Adrenal gland (tissue), 9 donors: ENCODE measurements at regions not wholly inside any gene's neighbourhood (a gene's known extent, or its start where the extent isn't known, plus 50 kb on each side); places are given as distances from the start of the nearest gene placed in this dataset.

Source experiments
- DNase-seq, 7 donors: peaks; one replicate each; pipeline ENCODE4 v3.0.0-alpha.2; 2019 to 2020
- H3K27ac ChIP-seq, 5 donors: fragments of 200-600 bp; sonication (generic) in 4 of 5; 1 replicate in 3 of 5; 2 replicates in 2 of 5; pipeline versions ENCODE4 v1.5.1 to v1.8.0; 2016 to 2020; ENCODE audit warnings: mild to moderate bottlenecking in 1 of 5
- H3K27me3 ChIP-seq: fragments of 200-600 bp; 2 replicates; pipeline ENCODE4 v1.8.0; 2021
- H3K36me3 ChIP-seq, 2 donors: fragments of 200-600 bp; replicated peaks in 1 of 2; 1 replicate in 1 of 2; 2 replicates in 1 of 2; pipeline versions ENCODE4 v1.5.1 to v1.8.0; 2018 to 2022
- H3K4me1 ChIP-seq, 2 donors: fragments of 200-600 bp; replicated peaks in 1 of 2; 1 replicate in 1 of 2; 2 replicates in 1 of 2; pipeline versions ENCODE4 v1.5.1 to v1.8.0; 2018 to 2021
- H3K4me3 ChIP-seq, 4 donors: fragments of 200-600 bp; sonication (generic) in 3 of 4; one replicate each; pipeline ENCODE4 v1.5.1; 2016 to 2018
- H3K9me3 ChIP-seq, 3 donors: fragments of 200-600 bp; sonication (generic) in 1 of 3; replicated peaks in 1 of 3; 1 replicate in 2 of 3; 2 replicates in 1 of 3; pipeline versions ENCODE4 v1.5.1 to v1.8.0; 2016 to 2021
- POLR2A ChIP-seq, 2 donors: fragments of 450-650 bp; IDR thresholded peaks; one replicate each; pipeline ENCODE4 v1.6.1; 2017; ENCODE audit warnings: antibody characterized with exemption in 2 of 2, mild to moderate bottlenecking in 2 of 2, moderate library complexity in 1 of 2
- WGBS, 4 donors: extraction: QIAGEN DNeasy Blood & Tissue Kit in 2 of 4; methylation state at CpG; one replicate each; pipeline versions ENCODE4 v1.1.5 to v1.1.7; 2013 to 2017; 5-methylcytosine and 5-hydroxymethylcytosine counted together
- intact Hi-C, 2 donors: fragments of 100-400 bp; cut with DNase I; formaldehyde crosslinking; loops; one replicate each; pipeline versions ENCODE4 v1.14.1 to v1.15.0; 2022 to 2023
- TF ChIP-seq, protein P1 (sequence below), 6 experiments: fragments of 450-650 bp in 4 of 6; fragments of 200-600 bp in 2 of 6; sonication (generic) in 1 of 6; IDR thresholded peaks; 1 replicate in 5 of 6; 2 replicates in 1 of 6; pipeline versions ENCODE4 v1.5.1 to v1.8.0; 2016 to 2021; ENCODE audit warnings: antibody characterized with exemption in 6 of 6, mild to moderate bottlenecking in 2 of 6, moderate library complexity in 1 of 6
- donor health status: healthy with polysubstance abuse.
- donor health status: Bipolar disorder and iron deficiency.
- donor health status: DM: yes; HTN: yes; CAD: no.
- donor health status: DM: no; HTN: no; CAD: no.
- donor health status: DM: no; HTN: no; CAD: no.

DNA sequence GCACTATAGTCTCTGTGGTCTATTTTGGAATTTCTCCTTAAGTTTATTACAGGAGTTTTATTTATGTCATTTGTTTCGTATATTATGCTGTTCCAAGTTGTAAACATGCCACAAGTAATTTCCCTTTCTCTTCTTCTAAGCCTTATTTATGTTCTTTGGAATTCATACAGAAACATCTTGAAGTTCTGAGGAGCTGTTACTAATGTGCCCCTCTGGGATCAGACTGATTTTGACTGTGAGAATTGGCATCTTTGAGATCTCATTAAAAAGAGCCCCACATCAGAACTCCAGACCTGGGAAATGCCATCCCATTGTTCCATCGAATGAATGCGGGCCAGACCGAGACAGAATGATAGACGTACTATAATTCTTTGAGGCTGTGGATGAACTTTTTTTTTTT is 138.8 kb upstream of the CD180 start:
- no peaks in the 10 kb centered on the region for H3K4me1 ChIP-seq
- DNase-seq: no peak
- H3K9me3 ChIP-seq: no peaks in the 10 kb centered on the region
- intact Hi-C loops: no loop called here
- no peak overlapping the region for H3K4me3 ChIP-seq
- no peak for TF ChIP-seq POLR2A (IDR thresholded peaks at IDR 0.05)
- TF ChIP-seq, protein P1, sequence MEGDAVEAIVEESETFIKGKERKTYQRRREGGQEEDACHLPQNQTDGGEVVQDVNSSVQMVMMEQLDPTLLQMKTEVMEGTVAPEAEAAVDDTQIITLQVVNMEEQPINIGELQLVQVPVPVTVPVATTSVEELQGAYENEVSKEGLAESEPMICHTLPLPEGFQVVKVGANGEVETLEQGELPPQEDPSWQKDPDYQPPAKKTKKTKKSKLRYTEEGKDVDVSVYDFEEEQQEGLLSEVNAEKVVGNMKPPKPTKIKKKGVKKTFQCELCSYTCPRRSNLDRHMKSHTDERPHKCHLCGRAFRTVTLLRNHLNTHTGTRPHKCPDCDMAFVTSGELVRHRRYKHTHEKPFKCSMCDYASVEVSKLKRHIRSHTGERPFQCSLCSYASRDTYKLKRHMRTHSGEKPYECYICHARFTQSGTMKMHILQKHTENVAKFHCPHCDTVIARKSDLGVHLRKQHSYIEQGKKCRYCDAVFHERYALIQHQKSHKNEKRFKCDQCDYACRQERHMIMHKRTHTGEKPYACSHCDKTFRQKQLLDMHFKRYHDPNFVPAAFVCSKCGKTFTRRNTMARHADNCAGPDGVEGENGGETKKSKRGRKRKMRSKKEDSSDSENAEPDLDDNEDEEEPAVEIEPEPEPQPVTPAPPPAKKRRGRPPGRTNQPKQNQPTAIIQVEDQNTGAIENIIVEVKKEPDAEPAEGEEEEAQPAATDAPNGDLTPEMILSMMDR (IDR thresholded peaks at IDR 0.05): no peak
- no peaks in the 10 kb centered on the region for H3K36me3 ChIP-seq
- H3K27ac ChIP-seq: no peak overlapping the region
- WGBS, 4 donors: 85 to 91% (median 86%) methylated on average over 5 of the region's 5 CpGs
- no peaks in the 10 kb centered on the region for H3K27me3 ChIP-seq

DNA sequence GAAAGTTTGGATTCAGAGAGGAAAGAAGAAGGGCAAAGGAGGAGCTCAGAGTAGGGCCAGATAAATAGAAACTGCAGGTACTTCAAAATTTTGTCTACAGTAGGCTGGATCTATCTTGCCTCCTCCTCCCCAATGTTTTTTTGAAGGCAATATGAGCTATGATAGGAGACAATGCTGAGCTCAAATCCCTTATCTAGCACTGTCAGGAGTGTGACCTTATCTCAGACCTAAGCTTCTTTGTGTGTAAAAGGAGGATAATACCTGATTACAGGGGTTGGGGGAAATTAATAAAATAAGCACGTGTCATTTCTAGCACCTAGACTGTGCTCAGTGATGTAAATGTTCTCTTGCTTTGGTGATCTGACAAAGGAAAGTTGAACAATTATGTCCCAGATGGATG is 137.8 kb upstream of the CD180 start:
- WGBS, 4 donors: 47 to 54% (median 50%) methylated on average over 1 of the region's 1 CpG
- H3K27ac ChIP-seq: no peak overlapping the region
- DNase-seq: no peak
- no peaks in the 10 kb centered on the region for H3K36me3 ChIP-seq
- no peak overlapping the region for H3K4me3 ChIP-seq
- no peaks in the 10 kb centered on the region for H3K27me3 ChIP-seq
- H3K4me1 ChIP-seq: no peaks in the 10 kb centered on the region
- no peaks in the 10 kb centered on the region for H3K9me3 ChIP-seq
- no peak for TF ChIP-seq POLR2A (IDR thresholded peaks at IDR 0.05)
- TF ChIP-seq, protein P1 (IDR thresholded peaks at IDR 0.05): no peak
- intact Hi-C loops: no loop called here

DNA sequence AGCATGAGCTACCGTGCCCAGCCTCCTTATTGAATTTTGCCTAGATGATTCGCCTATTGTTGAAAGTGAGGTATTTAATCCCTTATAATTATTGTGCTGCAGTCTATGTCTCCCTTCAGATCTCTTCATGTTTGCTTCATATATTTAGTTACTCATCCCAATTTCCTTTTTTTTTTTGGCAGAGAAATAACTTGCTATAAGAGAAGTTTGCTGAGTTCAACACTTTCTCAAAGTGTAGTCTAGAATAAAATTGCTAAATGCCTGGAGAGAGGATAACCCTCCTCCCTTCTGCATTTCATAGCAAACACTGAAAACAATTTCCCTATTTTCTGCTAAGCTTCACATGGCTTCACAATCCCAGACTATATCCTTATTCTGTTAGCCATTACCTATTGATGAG is 136.6 kb upstream of the CD180 start:
- H3K4me3 ChIP-seq: no peak overlapping the region
- H3K36me3 ChIP-seq: no peaks in the 10 kb centered on the region
- no peaks in the 10 kb centered on the region for H3K4me1 ChIP-seq
- no peaks in the 10 kb centered on the region for H3K27me3 ChIP-seq
- intact Hi-C loops: no loop called here
- no peak for DNase-seq
- 84 to 92% (median 88%) methylated on average over 2 of the region's 2 CpGs for WGBS, 4 donors
- H3K27ac ChIP-seq: no peak overlapping the region
- no peaks in the 10 kb centered on the region for H3K9me3 ChIP-seq
- no peak for TF ChIP-seq POLR2A (IDR thresholded peaks at IDR 0.05)
- TF ChIP-seq, protein P1 (IDR thresholded peaks at IDR 0.05): no peak

DNA sequence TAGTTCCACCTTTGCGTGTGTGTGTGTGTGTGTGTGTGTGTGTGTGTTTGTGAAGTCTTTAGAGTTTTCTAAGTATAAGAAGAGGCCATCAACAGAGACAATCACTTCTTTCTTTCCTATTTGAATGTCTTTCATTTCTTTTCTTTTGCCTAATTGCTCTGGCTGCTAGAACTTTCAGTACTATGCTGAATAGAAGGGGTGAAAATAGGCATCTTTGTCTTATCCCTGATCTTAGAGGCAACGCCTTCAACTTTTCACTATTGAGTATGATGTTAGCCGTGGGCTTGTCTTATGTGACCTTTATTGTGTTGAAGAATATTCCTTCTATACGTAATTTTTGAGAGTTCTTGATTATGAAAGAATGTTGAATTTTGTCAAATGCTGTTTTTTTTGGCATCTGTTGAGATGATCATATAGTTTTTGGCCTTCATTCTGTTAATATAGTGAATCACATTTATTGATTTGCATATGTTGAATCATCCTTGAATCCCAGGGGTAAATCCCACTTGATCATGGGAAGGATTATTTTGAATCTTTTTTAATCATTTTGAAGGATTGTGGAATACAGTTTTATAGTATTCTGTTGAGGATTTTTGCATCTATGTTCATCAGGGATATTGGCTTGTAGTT is 134.8 kb upstream of the CD180 start:
- 66 to 76% (median 68%) methylated on average over 4 of the region's 4 CpGs for WGBS, 4 donors
- no peaks in the 10 kb centered on the region for H3K36me3 ChIP-seq
- no peaks in the 10 kb centered on the region for H3K9me3 ChIP-seq
- no peaks in the 10 kb centered on the region for H3K27me3 ChIP-seq
- DNase-seq: no peak
- TF ChIP-seq, protein P1 (IDR thresholded peaks at IDR 0.05): no peak
- TF ChIP-seq POLR2A (IDR thresholded peaks at IDR 0.05): no peak
- H3K27ac ChIP-seq: no peak overlapping the region
- intact Hi-C loops: no loop called here
- H3K4me1 ChIP-seq: no peaks in the 10 kb centered on the region
- no peak overlapping the region for H3K4me3 ChIP-seq
